Retinal pigment epithelial cell (primary cell): ENCODE measurements at regions not wholly inside any gene's neighbourhood (a gene's known extent, or its start where the extent isn't known, plus 50 kb on each side); places are given as distances from the start of the nearest gene placed in this dataset.

Experiments used
- DNase-seq: peaks from one replicate; pipeline ENCODE4 v3.0.0-alpha.2; 2010; ENCODE audit warnings: low read depth
- H3K4me3 ChIP-seq: 2 replicates; pipeline ENCODE4 v1.5.1; 2011; ENCODE audit warnings: mild to moderate bottlenecking, low read length, control low read depth, moderate library complexity
- TF ChIP-seq, protein P1 (sequence below): conservative IDR thresholded peaks from 2 replicates; pipeline ENCODE4 v1.5.1; 2011; ENCODE audit warnings: low read depth, low read length, control low read depth, inconsistent platforms

DNA sequence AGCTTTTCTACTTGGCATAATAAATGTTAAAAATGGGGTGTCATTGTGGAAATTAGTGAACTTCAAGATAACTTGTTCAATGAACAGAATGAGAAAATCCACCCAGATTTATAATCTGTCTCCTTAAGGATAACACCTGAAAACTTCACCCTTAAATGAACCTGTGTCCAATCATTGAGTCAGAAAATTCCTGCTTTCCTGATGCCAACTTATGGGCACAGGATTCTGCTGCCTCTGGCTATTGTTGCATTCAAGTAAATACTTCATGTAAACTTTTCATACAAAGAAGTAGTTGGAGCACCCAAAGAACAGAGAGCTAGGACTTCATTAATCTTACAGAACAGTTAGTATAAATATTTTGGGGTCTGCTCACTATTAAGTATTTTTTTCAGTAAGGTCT lies 98.9 kb upstream of the PLEKHA5 start:
- TF ChIP-seq, protein P1, sequence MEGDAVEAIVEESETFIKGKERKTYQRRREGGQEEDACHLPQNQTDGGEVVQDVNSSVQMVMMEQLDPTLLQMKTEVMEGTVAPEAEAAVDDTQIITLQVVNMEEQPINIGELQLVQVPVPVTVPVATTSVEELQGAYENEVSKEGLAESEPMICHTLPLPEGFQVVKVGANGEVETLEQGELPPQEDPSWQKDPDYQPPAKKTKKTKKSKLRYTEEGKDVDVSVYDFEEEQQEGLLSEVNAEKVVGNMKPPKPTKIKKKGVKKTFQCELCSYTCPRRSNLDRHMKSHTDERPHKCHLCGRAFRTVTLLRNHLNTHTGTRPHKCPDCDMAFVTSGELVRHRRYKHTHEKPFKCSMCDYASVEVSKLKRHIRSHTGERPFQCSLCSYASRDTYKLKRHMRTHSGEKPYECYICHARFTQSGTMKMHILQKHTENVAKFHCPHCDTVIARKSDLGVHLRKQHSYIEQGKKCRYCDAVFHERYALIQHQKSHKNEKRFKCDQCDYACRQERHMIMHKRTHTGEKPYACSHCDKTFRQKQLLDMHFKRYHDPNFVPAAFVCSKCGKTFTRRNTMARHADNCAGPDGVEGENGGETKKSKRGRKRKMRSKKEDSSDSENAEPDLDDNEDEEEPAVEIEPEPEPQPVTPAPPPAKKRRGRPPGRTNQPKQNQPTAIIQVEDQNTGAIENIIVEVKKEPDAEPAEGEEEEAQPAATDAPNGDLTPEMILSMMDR: no peak
- no peak for DNase-seq
- H3K4me3 ChIP-seq: no peak overlapping the region

DNA sequence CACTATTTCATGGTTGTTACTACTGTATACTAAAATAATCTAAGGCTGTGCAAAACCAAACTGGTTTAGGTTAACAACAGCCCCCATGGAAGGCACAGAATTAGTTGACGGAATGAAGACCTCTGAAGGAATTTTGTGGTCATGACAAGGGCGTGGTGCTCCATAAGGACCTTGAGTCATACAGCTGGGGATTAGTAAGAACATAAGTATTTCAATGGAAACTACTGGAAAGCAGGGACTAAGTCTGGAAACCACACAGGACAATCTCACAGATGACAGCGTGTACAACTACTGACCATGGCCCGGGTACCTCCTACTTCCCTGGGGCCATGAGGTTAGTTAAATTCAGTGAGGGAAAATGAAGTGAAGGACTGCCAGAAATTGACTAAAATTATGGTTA lies 98.5 kb upstream of the PLEKHA5 start:
- TF ChIP-seq, protein P1: no peak
- DNase-seq: no peak
- H3K4me3 ChIP-seq: no peak overlapping the region

DNA sequence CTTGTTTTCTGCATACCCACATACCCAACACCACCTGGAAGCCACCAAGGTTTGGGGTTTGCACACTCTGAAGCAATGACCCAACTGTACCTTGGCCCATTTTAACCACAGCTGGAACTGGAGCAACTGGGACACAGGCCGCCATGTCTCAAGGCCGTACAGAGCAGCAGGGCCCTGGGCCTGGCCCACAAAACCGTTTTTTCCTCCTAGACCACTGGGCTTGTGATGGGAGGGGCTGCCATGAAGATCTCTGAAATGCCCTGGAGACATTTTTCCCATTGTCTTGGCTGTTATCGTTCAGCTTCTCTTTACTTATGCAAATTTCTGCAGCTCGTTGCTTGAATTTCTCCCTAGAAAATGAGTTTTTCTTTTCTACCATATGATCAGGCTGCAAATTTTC lies 96.7 kb upstream of the PLEKHA5 start:
- TF ChIP-seq, protein P1: no peak
- no peak for DNase-seq
- no peak overlapping the region for H3K4me3 ChIP-seq

DNA sequence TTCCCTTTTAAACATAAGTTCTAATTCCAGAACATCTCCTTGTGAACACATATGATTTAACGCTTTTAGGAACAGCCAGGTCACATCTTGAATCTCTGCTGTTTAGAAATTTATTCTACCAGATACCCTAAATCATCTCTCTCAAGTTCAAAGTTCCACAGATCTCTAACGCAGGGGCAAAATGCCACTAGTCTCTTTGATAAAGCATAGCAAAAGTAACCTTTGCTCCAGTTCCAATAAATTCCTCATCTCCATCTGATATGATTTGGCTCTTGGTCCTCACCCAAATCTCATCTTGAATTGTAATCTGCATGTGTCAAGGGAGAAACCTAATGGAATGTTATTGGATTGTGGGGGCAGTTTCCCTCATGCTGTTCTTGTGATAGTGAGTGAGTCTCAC lies 96.3 kb upstream of the PLEKHA5 start:
- TF ChIP-seq, protein P1: no peak
- DNase-seq: no peak
- no peak overlapping the region for H3K4me3 ChIP-seq

DNA sequence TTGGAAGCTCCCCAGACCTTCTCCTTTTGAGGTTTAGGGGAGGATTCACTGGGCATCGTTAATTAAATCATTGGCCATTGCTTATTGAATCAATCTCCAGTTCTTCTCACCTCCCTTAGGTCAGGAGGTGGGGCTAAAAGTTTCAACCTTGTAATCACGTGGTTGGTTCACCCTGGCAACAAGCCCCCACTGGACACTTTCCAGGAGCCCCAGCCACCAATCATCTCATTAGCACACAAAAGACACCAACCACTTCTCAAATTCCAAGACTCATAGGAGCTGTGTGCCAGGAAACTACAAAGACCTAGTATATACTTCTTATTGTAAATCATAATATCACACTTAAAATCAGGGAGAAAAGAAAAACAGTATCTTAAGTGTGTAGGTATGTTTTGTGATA lies 94.6 kb upstream of the PLEKHA5 start:
- no peak overlapping the region for H3K4me3 ChIP-seq
- DNase-seq: no peak
- TF ChIP-seq, protein P1: no peak

DNA sequence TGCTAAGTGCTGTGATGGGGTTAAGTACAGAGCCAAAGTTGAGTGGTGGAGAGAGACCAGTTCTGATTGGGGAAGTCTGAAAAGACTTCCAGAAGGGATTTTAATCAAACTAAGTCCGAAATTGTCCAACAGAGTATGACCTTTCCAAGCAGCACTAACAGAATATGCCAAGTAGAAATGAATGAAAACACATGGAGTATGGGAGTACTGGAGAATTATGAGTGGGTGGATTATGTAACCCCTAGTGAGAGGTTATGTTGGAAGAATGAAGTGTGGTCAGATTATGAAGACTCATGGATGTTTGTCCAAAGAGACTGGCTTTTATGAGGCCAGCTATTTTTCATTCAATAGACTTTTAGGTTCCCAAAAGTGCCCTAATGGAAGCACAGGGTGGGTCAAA lies 94.0 kb upstream of the PLEKHA5 start:
- H3K4me3 ChIP-seq: no peak overlapping the region
- TF ChIP-seq, protein P1: no peak
- no peak for DNase-seq

DNA sequence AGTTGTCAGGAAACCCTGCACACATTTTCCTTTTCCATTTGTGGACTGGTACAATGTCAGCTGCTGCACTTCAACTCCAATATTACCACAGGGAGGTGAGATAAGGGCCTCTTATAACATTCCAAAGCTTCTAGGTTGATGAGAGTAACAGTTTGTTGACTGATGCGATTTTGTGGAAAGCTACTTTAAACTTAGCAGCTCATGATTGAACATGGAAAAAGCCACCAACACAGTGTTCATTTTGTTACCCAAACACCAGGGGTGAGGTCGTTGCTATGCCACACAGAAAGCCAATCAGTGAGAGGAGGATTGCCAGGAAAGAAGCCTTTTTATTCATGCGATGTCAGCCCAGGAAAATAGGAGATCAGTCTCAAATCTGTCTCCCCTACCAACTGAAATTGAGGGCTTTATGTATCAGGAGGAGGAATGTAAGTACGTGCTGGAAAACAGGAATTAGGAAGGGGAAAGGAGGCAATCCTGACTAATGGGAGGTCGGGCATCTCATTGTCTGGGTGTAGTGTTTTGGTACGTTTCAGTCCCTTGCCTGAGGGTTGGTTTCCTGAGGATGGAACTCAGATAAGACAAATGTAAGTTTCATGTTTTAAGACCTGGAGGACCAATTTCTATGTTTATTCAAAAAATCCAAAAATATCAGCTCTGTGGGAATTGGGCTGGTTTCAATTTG lies 92.7 kb upstream of the PLEKHA5 start:
- no peak for DNase-seq
- TF ChIP-seq, protein P1: no peak
- no peak overlapping the region for H3K4me3 ChIP-seq
